T-helper 2 cell treated with Interferon-gamma antibody and Interleukin-4, amounts not matched to agents 5 μg/mL and 100 μg/mL, for 36 hours (primary cell): ENCODE measurements at regions not wholly inside any gene's neighbourhood (a gene's known extent, or its start where the extent isn't known, plus 50 kb on each side); places are given as distances from the start of the nearest gene placed in this dataset.
"Not testable (repeated sequence)": the region's sequence is repeated elsewhere in the genome, so short reads cannot be mapped to it uniquely, and the experiment has no call there.

Source experiments
- DNase-seq: peaks from one replicate; pipeline ENCODE4 v3.0.0; 2021; ENCODE audit warnings: low spot score
- H3K27ac Mint-ChIP-seq: one replicate; pipeline ENCODE4 v1.8.0; 2021; ENCODE audit warnings: mild to moderate bottlenecking, mixed read lengths
- H3K27me3 Mint-ChIP-seq: one replicate; pipeline ENCODE4 v1.8.0; 2021; ENCODE audit warnings: low read depth, mixed read lengths
- H3K36me3 Mint-ChIP-seq: one replicate; pipeline ENCODE4 v1.8.0; 2021; ENCODE audit warnings: low read depth, mixed read lengths
- H3K4me1 Mint-ChIP-seq: one replicate; pipeline ENCODE4 v1.8.0; 2021; ENCODE audit warnings: low read depth, mixed read lengths
- H3K4me3 Mint-ChIP-seq: one replicate; pipeline ENCODE4 v1.8.0; 2022; ENCODE audit warnings: mild to moderate bottlenecking, moderate library complexity, mixed read lengths
- H3K9me3 Mint-ChIP-seq: one replicate; pipeline ENCODE4 v1.8.0; 2021; ENCODE audit warnings: mixed read lengths

DNA sequence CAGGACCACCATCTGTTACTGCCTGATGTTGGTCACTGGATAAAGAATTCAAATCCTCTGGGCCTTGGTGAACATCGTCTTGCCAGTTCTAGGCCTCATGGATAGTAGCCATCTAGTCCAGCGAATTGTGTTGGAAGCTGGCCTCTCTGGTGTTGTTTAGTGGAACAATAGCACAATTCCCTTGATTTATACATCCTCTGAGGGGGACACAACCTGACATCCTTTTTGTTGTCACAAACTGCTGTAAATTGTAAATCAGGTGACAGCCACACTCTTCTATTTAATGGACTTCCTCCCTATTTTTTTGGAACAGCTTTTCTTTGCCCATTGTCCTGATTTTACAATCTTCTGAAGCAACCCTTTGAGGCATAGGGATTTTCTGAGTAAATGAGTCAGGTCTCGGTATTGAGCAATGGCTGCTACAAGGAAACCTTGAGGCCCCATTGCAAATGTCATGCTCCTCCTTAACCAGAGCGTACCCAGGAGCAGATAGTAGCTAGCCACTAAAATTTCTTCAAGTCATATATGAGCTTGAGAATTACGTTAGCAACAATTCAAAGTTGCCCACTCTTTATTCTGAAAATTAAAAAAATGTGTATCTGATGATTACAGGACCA, 263.3 kb downstream of the COG6 start:
- peak; percentile 22 for DNase-seq
- Mint-ChIP-seq H3K36me3 (no peaks in the 10 kb centered on the region), H3K4me3 (no peak overlapping the region), H3K27ac (no peak overlapping the region), H3K4me1 (no peaks in the 10 kb centered on the region), H3K27me3 (peaks cover 2% of the 10 kb centered on the region), H3K9me3 (peaks cover 14% of the 10 kb centered on the region)

DNA sequence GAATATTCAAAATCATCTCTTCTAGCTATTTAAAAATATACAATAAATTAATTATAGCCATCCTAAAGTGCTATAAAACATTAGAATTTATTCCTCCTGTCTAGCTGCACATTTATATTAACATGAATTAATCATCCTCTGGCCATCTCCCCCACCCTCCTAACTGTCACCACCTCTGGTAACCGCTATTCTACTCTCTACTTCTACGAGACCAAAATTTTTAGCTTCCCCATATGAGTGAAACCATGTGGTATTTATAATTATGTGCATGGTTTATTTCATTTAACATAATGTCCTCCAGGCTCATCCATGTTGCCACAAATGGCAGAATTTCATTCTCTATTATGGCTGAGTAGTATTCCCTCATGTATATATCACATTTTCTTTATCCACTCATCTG, 265.2 kb downstream of the COG6 start:
- H3K9me3 Mint-ChIP-seq = peaks cover 23% of the 10 kb centered on the region
- no peak overlapping the region for H3K27ac Mint-ChIP-seq
- H3K36me3 Mint-ChIP-seq = no peaks in the 10 kb centered on the region
- DNase-seq = no peak
- H3K27me3 Mint-ChIP-seq = no peaks in the 10 kb centered on the region
- H3K4me3 Mint-ChIP-seq = no peak overlapping the region
- peaks cover 1% of the 10 kb centered on the region for H3K4me1 Mint-ChIP-seq

DNA sequence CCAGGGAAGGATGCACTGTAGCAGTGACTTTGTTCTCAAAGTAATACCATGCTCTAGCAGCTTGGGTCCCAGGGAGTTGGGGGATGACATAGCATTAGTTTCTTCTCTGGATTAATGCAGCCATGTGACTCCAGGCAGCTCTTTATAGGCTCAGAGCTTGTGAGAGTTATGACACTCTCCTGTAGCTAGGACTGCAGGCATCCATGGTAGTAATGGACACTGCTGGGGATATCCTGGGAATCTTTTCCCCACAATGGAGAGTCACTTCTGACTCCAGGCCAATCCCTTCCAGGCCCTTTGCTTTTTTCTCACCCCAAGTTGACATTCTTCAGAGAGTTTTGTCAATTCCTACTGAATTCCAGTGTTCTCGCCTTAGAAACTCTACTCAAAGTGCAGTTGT, 270.9 kb downstream of the COG6 start:
- Mint-ChIP-seq H3K4me1 (peaks cover 18% of the 10 kb centered on the region), H3K9me3 (peaks cover 28% of the 10 kb centered on the region), H3K4me3 (no peak overlapping the region), H3K27me3 (peaks cover 2% of the 10 kb centered on the region), H3K27ac (no peak overlapping the region), H3K36me3 (no peaks in the 10 kb centered on the region)
- no peak for DNase-seq

DNA sequence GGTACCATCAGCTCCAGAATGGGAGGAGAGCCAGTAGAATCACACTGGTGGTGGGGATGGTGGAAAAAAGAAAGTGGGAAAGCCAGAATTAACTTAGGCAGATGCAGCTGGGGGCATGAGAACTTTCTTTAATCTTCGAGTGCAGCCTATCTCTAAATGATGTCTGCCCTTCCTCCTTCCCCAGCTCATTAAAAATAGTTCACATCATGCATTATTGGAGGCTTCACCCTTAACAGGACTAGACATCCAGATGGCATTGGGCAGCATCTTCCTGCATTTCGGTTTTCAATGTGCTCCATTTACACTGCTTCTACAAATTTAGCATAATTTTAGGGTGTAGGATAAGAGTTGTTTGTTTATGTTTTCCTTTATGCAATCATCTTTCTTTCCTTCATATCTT, 272.8 kb downstream of the COG6 start:
- Mint-ChIP-seq H3K27ac (no peak overlapping the region), H3K4me1 (peaks cover 18% of the 10 kb centered on the region)

DNA sequence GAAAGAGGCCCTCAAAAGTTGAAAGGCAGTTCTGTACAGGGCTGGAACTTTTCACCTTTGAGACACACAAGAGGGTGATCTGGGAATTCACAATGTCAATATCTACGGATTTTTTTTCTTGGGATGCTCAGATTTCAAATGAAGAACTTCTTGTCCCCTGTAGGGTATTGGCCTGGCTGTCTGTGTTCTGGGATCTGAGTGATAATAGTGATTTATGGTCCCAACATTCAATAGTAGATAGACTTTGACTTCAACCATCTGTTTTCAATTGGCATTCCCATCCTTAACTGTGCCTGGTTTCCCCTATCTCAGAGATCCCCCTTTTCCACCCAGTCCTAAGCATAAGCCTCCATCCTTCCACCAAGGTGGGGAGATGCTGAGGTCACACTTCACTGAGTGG, 274.1 kb downstream of the COG6 start:
- no peak for DNase-seq
- Mint-ChIP-seq H3K9me3 (peaks cover 15% of the 10 kb centered on the region), H3K36me3 (peaks cover 2% of the 10 kb centered on the region), H3K4me3 (peak overlapping the region; percentile 63), H3K27me3 (peaks cover 2% of the 10 kb centered on the region), H3K4me1 (peaks cover 18% of the 10 kb centered on the region), H3K27ac (no peak overlapping the region)

More for the DNA sequence above, 272.8 kb downstream of the COG6 start:
- Mint-ChIP-seq H3K9me3 (peaks cover 15% of the 10 kb centered on the region), H3K27me3 (peaks cover 2% of the 10 kb centered on the region), H3K36me3 (peaks cover 2% of the 10 kb centered on the region), H3K4me3 (no peak overlapping the region)
- DNase-seq = no peak

DNA sequence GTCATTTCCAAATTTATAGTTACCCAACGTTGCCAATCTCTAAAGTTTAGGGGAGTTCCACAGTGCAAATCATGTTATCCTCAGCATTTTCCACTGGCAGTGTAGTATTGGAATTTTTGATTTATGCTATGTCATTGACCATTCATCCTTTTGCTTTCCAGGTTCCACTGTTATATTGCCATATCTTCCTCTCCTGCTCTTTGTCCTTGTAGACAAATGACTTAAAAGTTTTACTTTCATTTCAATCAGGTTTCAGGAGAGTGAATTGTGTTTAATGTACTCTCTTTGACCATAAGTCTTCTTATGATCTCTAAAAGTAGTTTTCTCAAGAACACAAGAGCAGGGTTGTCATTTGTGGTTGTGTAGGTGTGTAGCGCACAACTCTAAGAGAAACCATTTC, 274.6 kb downstream of the COG6 start:
- no peak for DNase-seq
- H3K27ac Mint-ChIP-seq = no peak overlapping the region
- peak overlapping the region; percentile 63 for H3K4me3 Mint-ChIP-seq
- H3K36me3 Mint-ChIP-seq = peaks cover 2% of the 10 kb centered on the region
- peaks cover 2% of the 10 kb centered on the region for H3K27me3 Mint-ChIP-seq
- H3K9me3 Mint-ChIP-seq = peaks cover 11% of the 10 kb centered on the region
- peaks cover 18% of the 10 kb centered on the region for H3K4me1 Mint-ChIP-seq

DNA sequence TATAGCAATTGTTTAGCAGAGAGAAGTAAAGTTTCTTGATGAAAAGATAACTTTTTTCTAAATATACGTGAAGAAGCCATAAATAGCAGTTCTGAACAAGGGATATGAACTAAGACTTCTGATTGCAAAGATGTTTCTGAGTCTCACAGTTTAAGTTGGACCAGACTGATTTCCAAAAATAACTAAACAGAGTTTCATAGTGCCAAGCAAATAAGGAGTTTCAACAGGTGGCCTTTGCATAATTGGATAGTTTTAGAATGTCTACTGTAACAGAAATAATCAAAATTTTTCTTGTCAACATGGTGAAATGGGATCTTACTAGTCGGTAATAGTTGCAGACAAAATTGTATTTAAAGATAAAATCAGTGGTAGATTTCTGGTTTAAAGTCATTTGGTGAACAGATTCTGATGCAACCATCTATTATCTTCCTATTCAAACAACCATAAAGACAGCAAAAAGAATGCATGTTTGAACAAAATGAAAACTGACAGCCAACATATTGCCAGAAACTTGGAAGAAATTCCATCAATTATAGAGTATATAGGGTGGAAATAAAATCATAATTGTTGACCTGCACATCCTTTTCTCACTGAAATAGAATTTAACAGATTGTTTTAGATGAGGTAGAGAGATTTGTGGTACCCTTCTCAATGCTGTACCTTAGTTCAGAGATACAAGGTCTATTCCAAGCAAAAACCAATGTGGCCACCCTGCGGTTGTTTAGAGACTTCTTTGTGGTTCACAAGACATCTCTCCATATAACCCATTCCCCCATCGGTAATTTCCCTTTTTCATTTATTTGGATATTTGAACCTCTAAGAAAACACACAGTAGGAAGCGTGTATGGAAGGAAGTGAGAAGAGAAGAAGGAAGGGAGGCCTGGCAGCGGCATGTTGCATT, 275.3 kb downstream of the COG6 start:
- Mint-ChIP-seq H3K4me3 (peak overlapping the region; percentile 63), H3K9me3 (peaks cover 4% of the 10 kb centered on the region), H3K4me1 (peaks cover 21% of the 10 kb centered on the region), H3K36me3 (peaks cover 2% of the 10 kb centered on the region), H3K27me3 (peaks cover 2% of the 10 kb centered on the region), H3K27ac (no peak overlapping the region)
- no peak for DNase-seq

DNA sequence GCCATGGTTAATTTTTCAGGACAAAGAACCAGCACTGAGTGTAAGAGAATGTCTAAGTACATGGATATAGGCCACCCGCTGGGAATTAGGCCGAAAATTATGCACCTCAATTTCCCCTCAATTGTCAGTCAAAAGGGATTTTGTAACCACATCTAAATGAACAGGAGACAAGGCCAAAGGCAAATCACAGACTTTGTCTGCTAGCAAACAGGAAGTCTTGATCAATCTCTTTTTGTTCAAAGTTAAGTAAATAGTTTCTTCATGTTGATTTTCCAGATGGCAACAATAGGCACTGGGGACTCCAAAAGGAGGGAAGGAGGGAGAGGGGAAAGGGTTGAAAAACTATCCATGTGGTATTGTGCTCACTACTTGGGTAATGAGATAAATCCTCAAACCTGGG, 276.0 kb downstream of the COG6 start:
- Mint-ChIP-seq H3K27ac (no peak overlapping the region), H3K36me3 (peaks cover 2% of the 10 kb centered on the region), H3K9me3 (no peaks in the 10 kb centered on the region), H3K4me3 (no peak overlapping the region), H3K4me1 (peaks cover 21% of the 10 kb centered on the region), H3K27me3 (peaks cover 2% of the 10 kb centered on the region)
- no peak for DNase-seq

DNA sequence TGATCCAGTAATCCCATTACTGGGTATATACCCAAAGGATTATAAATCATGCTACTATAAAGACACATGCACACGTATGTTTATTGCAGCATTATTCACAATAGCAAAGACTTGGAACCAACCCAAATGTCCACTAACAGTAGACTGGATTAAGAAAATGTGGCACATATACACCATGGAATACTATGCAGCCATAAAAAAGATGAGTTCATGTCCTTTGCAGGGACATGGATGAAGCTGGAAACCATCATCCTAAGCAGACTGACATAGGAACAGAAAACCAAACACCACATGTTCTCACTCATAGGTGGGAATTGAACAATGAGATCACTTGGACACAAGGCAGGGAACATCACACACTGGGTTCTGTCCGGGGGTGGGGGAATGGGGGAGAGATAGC, 277.1 kb downstream of the COG6 start:
- H3K36me3 Mint-ChIP-seq, H3K9me3 Mint-ChIP-seq, H3K27ac Mint-ChIP-seq, H3K27me3 Mint-ChIP-seq, H3K4me3 Mint-ChIP-seq, DNase-seq: not testable (repeated sequence)
- H3K4me1 Mint-ChIP-seq = peaks cover 25% of the 10 kb centered on the region

DNA sequence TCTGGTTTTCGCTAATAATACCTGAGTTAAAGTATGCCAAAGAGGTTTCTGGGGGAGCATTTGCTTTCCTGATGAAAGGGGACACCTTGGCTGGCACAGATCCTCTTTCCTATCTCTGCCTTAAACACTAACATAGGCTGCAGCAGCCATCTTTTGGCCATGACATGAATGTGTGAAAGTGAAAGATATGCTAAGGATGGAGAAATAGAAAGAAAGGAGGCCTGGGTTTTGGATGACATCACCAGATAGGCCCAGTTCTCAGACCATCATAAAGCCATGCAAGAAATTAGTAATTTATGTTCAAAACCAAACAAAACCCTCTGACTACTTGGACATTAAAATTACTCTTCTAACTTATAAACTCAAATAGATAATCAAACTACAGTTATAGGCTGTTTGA, 279.7 kb downstream of the COG6 start:
- H3K4me1 Mint-ChIP-seq = peaks cover 19% of the 10 kb centered on the region
- DNase-seq = no peak
- peaks cover 2% of the 10 kb centered on the region for H3K36me3 Mint-ChIP-seq

DNA sequence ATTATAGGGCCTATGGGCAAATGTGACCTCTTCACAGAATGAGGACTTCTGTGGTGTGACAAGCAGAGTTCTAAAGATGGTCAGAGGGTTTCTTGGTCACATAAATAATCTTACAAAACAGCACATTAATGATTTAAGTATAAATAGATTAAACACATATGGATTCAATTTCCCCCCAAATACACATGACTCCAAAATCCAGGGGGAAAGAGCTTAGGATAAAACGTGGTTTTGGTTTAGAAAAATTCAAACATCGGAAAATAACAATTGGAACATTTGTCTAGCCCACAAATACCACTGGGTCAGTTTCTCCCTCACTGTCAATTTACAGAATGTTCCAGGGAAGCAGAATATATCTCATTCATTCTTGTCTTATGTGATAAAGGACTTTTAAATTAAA, 283.1 kb downstream of the COG6 start:
- Mint-ChIP-seq H3K36me3 (no peaks in the 10 kb centered on the region), H3K4me1 (peaks cover 11% of the 10 kb centered on the region), H3K27ac (no peak overlapping the region), H3K9me3 (no peaks in the 10 kb centered on the region), H3K27me3 (no peaks in the 10 kb centered on the region), H3K4me3 (no peak overlapping the region)
- no peak for DNase-seq

More for the DNA sequence above, 279.7 kb downstream of the COG6 start:
- H3K27ac Mint-ChIP-seq = no peak overlapping the region
- H3K4me3 Mint-ChIP-seq = no peak overlapping the region
- peaks cover under 1% of the 10 kb centered on the region for H3K27me3 Mint-ChIP-seq
- no peaks in the 10 kb centered on the region for H3K9me3 Mint-ChIP-seq

DNA sequence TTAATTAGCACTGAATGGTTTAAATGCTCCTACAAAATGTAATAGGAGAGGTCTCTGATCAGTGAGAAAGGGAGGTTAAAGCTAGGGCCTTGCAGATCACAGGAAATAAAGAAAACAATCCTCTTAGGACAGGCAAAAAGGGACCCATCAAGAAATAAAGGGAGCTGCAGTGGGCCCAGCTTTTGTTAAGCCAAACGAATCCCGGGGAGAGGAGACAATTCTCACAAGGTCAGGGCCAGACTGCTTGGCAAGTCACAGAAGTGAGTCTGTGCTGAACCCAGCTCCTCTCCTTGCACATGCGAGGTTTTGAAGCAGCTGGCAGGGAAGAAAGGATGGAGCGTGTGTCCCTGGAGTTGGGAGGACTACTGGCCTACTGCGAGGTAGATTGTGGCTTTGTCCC, 285.8 kb downstream of the COG6 start:
- no peak overlapping the region for H3K4me3 Mint-ChIP-seq
- peaks cover 6% of the 10 kb centered on the region for H3K4me1 Mint-ChIP-seq
- no peaks in the 10 kb centered on the region for H3K9me3 Mint-ChIP-seq
- H3K27me3 Mint-ChIP-seq = no peaks in the 10 kb centered on the region
- H3K36me3 Mint-ChIP-seq = no peaks in the 10 kb centered on the region
- no peak for DNase-seq
- H3K27ac Mint-ChIP-seq = no peak overlapping the region

DNA sequence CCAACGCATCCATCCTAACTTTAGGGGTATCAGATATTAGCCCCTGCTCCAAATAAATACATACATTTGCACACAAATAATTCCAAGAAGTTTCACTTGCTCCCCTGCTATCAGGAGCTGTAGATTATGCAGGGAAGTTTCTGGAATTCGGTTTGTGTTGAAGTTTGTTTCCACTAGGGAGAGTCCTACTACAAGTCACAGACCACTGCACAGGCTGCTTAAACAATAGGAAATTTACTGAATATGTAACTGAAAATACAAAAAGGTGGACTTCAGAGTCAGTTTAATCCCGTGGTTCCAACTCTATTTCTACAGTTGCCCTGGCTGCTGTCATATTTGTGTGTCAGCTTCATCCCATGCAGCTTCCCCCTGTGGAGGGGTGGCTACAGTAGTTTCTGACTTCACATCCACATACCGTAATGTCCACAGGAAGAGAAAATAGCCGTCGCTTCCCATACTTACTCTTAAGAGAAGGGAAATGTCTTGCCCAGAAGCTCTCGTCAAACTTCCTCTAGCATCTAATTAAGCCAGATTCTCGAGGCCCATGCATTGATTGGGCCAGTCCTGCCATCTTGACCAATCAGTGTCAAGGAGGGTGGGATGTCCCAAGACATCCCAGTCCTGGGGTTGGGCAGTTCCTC, 286.6 kb downstream of the COG6 start:
- Mint-ChIP-seq H3K27me3 (no peaks in the 10 kb centered on the region), H3K4me1 (peaks cover 6% of the 10 kb centered on the region), H3K4me3 (no peak overlapping the region), H3K27ac (no peak overlapping the region), H3K36me3 (no peaks in the 10 kb centered on the region), H3K9me3 (no peaks in the 10 kb centered on the region)
- no peak for DNase-seq

DNA sequence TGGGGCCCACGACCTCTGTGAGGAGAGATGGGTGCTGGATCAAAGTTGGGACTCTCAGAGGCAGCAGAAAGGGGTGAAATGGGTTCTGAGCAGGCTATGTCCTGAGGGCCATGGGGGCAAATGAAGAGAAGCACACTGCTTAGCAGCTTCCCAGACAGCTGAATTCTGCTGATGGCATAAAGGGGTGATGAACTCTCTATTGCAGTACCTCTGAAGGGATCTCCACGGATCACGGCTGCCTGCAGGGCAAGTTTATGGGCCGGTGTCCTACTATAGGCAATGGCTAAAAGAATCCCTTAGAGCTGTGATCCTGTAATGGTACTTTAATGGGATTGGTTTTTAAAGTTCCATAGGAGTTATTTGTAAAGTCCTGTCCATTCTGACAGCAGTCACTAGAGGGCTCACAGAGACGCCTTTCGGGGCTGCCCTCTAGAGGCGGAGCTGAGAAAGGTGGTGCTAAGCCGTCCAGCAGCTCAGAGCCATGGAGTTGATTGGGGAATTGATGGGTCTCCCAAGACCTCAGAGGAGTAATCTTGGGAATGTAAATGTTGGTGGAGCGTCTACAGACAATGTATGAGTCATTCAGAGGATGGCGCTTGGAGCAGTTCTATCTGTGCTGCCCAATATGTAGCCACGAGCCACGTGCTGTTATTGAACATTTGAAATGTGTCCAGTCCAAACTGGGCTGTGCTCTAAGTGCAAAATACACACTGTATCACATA, 287.3 kb downstream of the COG6 start:
- H3K9me3 Mint-ChIP-seq = no peaks in the 10 kb centered on the region
- no peaks in the 10 kb centered on the region for H3K36me3 Mint-ChIP-seq
- H3K4me3 Mint-ChIP-seq = no peak overlapping the region
- H3K4me1 Mint-ChIP-seq = peaks cover 3% of the 10 kb centered on the region
- no peak overlapping the region for H3K27ac Mint-ChIP-seq
- no peaks in the 10 kb centered on the region for H3K27me3 Mint-ChIP-seq
- peak; percentile 56 for DNase-seq
